Activated naive CD4-positive, alpha-beta T cell treated with anti-CD3 and anti-CD28 coated beads, Interleukin-2, amount 50 U/mL, for 24 hours (primary cell): ENCODE measurements at regions not wholly inside any gene's neighbourhood (a gene's known extent, or its start where the extent isn't known, plus 50 kb on each side); places are given as distances from the start of the nearest gene placed in this dataset.

Source experiments
- H3K27ac Mint-ChIP-seq: one replicate; pipeline ENCODE4 v1.8.0; 2021; ENCODE audit warnings: mild to moderate bottlenecking, mixed read lengths
- H3K27me3 Mint-ChIP-seq: one replicate; pipeline ENCODE4 v1.8.0; 2021; ENCODE audit warnings: mixed read lengths
- H3K36me3 Mint-ChIP-seq: one replicate; pipeline ENCODE4 v1.8.0; 2021; ENCODE audit warnings: mixed read lengths
- H3K4me1 Mint-ChIP-seq: one replicate; pipeline ENCODE4 v1.8.0; 2021; ENCODE audit warnings: mixed read lengths
- H3K4me3 Mint-ChIP-seq: one replicate; pipeline ENCODE4 v1.8.0; 2021; ENCODE audit warnings: mild to moderate bottlenecking, mixed read lengths
- H3K9me3 Mint-ChIP-seq: one replicate; pipeline ENCODE4 v1.8.0; 2021; ENCODE audit warnings: mixed read lengths

- Mint-ChIP-seq H3K27me3 (no peaks in the 10 kb centered on the region), H3K36me3 (no peaks in the 10 kb centered on the region), H3K9me3 (no peaks in the 10 kb centered on the region)
Measured at GRCh38 chr4:175932116-175932515, 120.1 kb upstream of the GPM6A start.

GRCh38 chr4:175934506-175934905, 122.4 kb upstream of the GPM6A start:
- Mint-ChIP-seq H3K9me3 (no peaks in the 10 kb centered on the region), H3K4me1 (no peaks in the 10 kb centered on the region), H3K27ac (no peak overlapping the region), H3K36me3 (no peaks in the 10 kb centered on the region), H3K4me3 (no peak overlapping the region), H3K27me3 (no peaks in the 10 kb centered on the region)

More at GRCh38 chr4:175932116-175932515, 120.1 kb upstream of the GPM6A start:
- Mint-ChIP-seq H3K4me1 (no peaks in the 10 kb centered on the region), H3K4me3 (no peak overlapping the region), H3K27ac (no peak overlapping the region)

GRCh38 chr4:175935016-175935661, 123.1 kb upstream of the GPM6A start:
- no peak overlapping the region for H3K27ac Mint-ChIP-seq
- no peaks in the 10 kb centered on the region for H3K9me3 Mint-ChIP-seq
- H3K4me3 Mint-ChIP-seq = no peak overlapping the region
- H3K4me1 Mint-ChIP-seq = no peaks in the 10 kb centered on the region
- H3K27me3 Mint-ChIP-seq = no peaks in the 10 kb centered on the region
- H3K36me3 Mint-ChIP-seq = no peaks in the 10 kb centered on the region

GRCh38 chr4:175944126-175944910, 121.3 kb upstream of the WDR17 start:
- no peaks in the 10 kb centered on the region for H3K36me3 Mint-ChIP-seq
- H3K27ac Mint-ChIP-seq = no peak overlapping the region
- H3K9me3 Mint-ChIP-seq = no peaks in the 10 kb centered on the region
- peaks cover 8% of the 10 kb centered on the region for H3K27me3 Mint-ChIP-seq
- H3K4me3 Mint-ChIP-seq = no peak overlapping the region
- peaks cover 6% of the 10 kb centered on the region for H3K4me1 Mint-ChIP-seq

- Mint-ChIP-seq H3K36me3 (no peaks in the 10 kb centered on the region), H3K4me1 (peaks cover 6% of the 10 kb centered on the region), H3K27ac (no peak overlapping the region), H3K27me3 (peaks cover 8% of the 10 kb centered on the region), H3K9me3 (no peaks in the 10 kb centered on the region), H3K4me3 (no peak overlapping the region)
Measured at GRCh38 chr4:175946472-175947116, 119.0 kb upstream of the WDR17 start.

GRCh38 chr4:175947117-175947722, 118.4 kb upstream of the WDR17 start:
- Mint-ChIP-seq H3K36me3 (no peaks in the 10 kb centered on the region), H3K27me3 (peaks cover 8% of the 10 kb centered on the region), H3K9me3 (no peaks in the 10 kb centered on the region), H3K27ac (no peak overlapping the region), H3K4me3 (no peak overlapping the region), H3K4me1 (peaks cover 6% of the 10 kb centered on the region)

GRCh38 chr4:175951794-175952193, 113.8 kb upstream of the WDR17 start:
- no peaks in the 10 kb centered on the region for H3K4me1 Mint-ChIP-seq

GRCh38 chr4:175953116-175953515, 112.5 kb upstream of the WDR17 start:
- no peaks in the 10 kb centered on the region for H3K27me3 Mint-ChIP-seq
- H3K27ac Mint-ChIP-seq = no peak overlapping the region
- no peak overlapping the region for H3K4me3 Mint-ChIP-seq
- no peaks in the 10 kb centered on the region for H3K9me3 Mint-ChIP-seq
- H3K4me1 Mint-ChIP-seq = no peaks in the 10 kb centered on the region
- H3K36me3 Mint-ChIP-seq = no peaks in the 10 kb centered on the region

More at GRCh38 chr4:175951794-175952193, 113.8 kb upstream of the WDR17 start:
- Mint-ChIP-seq H3K36me3 (no peaks in the 10 kb centered on the region), H3K4me3 (no peak overlapping the region), H3K27ac (no peak overlapping the region), H3K27me3 (peaks cover 3% of the 10 kb centered on the region), H3K9me3 (no peaks in the 10 kb centered on the region)

- no peaks in the 10 kb centered on the region for H3K9me3 Mint-ChIP-seq
- no peaks in the 10 kb centered on the region for H3K27me3 Mint-ChIP-seq
- H3K27ac Mint-ChIP-seq = no peak overlapping the region
- H3K36me3 Mint-ChIP-seq = no peaks in the 10 kb centered on the region
- H3K4me3 Mint-ChIP-seq = no peak overlapping the region
- H3K4me1 Mint-ChIP-seq = no peaks in the 10 kb centered on the region
Measured at GRCh38 chr4:175953960-175954521, 111.6 kb upstream of the WDR17 start.

- no peaks in the 10 kb centered on the region for H3K36me3 Mint-ChIP-seq
Measured at GRCh38 chr4:175954685-175955084, 111.0 kb upstream of the WDR17 start.

GRCh38 chr4:175961604-175962003, 104.0 kb upstream of the WDR17 start:
- Mint-ChIP-seq H3K27ac (no peak overlapping the region), H3K4me3 (no peak overlapping the region), H3K4me1 (no peaks in the 10 kb centered on the region), H3K9me3 (no peaks in the 10 kb centered on the region), H3K27me3 (peaks cover 1% of the 10 kb centered on the region), H3K36me3 (no peaks in the 10 kb centered on the region)

More at GRCh38 chr4:175954685-175955084, 111.0 kb upstream of the WDR17 start:
- Mint-ChIP-seq H3K27me3 (peaks cover 1% of the 10 kb centered on the region), H3K4me1 (no peaks in the 10 kb centered on the region), H3K27ac (no peak overlapping the region), H3K9me3 (no peaks in the 10 kb centered on the region), H3K4me3 (no peak overlapping the region)

GRCh38 chr4:175970072-175970471, 95.6 kb upstream of the WDR17 start:
- peaks cover 6% of the 10 kb centered on the region for H3K9me3 Mint-ChIP-seq
- H3K27me3 Mint-ChIP-seq = no peaks in the 10 kb centered on the region
- no peak overlapping the region for H3K4me3 Mint-ChIP-seq
- H3K36me3 Mint-ChIP-seq = no peaks in the 10 kb centered on the region
- H3K4me1 Mint-ChIP-seq = no peaks in the 10 kb centered on the region
- no peak overlapping the region for H3K27ac Mint-ChIP-seq

- no peak overlapping the region for H3K4me3 Mint-ChIP-seq
- no peaks in the 10 kb centered on the region for H3K27me3 Mint-ChIP-seq
- H3K4me1 Mint-ChIP-seq = no peaks in the 10 kb centered on the region
Measured at GRCh38 chr4:175970724-175971123, 94.9 kb upstream of the WDR17 start.

GRCh38 chr4:175971388-175972179, 94.1 kb upstream of the WDR17 start:
- Mint-ChIP-seq H3K36me3 (no peaks in the 10 kb centered on the region), H3K27me3 (no peaks in the 10 kb centered on the region), H3K27ac (no peak overlapping the region), H3K4me1 (no peaks in the 10 kb centered on the region), H3K4me3 (no peak overlapping the region), H3K9me3 (peaks cover 6% of the 10 kb centered on the region)

More at GRCh38 chr4:175970724-175971123, 94.9 kb upstream of the WDR17 start:
- H3K9me3 Mint-ChIP-seq = peaks cover 6% of the 10 kb centered on the region
- no peak overlapping the region for H3K27ac Mint-ChIP-seq
- H3K36me3 Mint-ChIP-seq = no peaks in the 10 kb centered on the region
